Uterus (tissue), 2 donors: ENCODE measurements at regions not wholly inside any gene's neighbourhood (a gene's known extent, or its start where the extent isn't known, plus 50 kb on each side); places are given as distances from the start of the nearest gene placed in this dataset.

Experiments used
- POLR2A ChIP-seq, 2 donors: fragments of 450-650 bp; IDR thresholded peaks; one replicate each; pipeline ENCODE4 v1.6.1; 2016; ENCODE audit warnings: antibody characterized with exemption in 2 of 2, mild to moderate bottlenecking in 1 of 2, moderate library complexity in 1 of 2
- TF ChIP-seq, protein P1 (sequence below), 4 experiments: fragments of 200-600 bp in 2 of 4; fragments of 450-650 bp in 2 of 4; sonication (generic) in 2 of 4; IDR thresholded peaks; one replicate each; pipeline ENCODE4 v1.5.1; 2016 to 2019; ENCODE audit warnings: antibody characterized with exemption in 4 of 4, mild to moderate bottlenecking in 2 of 4, moderate library complexity in 1 of 4

- TF ChIP-seq, protein P1, sequence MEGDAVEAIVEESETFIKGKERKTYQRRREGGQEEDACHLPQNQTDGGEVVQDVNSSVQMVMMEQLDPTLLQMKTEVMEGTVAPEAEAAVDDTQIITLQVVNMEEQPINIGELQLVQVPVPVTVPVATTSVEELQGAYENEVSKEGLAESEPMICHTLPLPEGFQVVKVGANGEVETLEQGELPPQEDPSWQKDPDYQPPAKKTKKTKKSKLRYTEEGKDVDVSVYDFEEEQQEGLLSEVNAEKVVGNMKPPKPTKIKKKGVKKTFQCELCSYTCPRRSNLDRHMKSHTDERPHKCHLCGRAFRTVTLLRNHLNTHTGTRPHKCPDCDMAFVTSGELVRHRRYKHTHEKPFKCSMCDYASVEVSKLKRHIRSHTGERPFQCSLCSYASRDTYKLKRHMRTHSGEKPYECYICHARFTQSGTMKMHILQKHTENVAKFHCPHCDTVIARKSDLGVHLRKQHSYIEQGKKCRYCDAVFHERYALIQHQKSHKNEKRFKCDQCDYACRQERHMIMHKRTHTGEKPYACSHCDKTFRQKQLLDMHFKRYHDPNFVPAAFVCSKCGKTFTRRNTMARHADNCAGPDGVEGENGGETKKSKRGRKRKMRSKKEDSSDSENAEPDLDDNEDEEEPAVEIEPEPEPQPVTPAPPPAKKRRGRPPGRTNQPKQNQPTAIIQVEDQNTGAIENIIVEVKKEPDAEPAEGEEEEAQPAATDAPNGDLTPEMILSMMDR (IDR thresholded peaks at IDR 0.05), result no peak
- TF ChIP-seq POLR2A (IDR thresholded peaks at IDR 0.05), result no peak
Measured at GRCh38 chr18:49648811-49649210, 87.0 kb downstream of the LIPG start.
